Fibroblast of pulmonary artery (primary cell): ENCODE measurements at regions not wholly inside any gene's neighbourhood (a gene's known extent, or its start where the extent isn't known, plus 50 kb on each side); places are given as distances from the start of the nearest gene placed in this dataset.
A peak's percentile ranks its signal among the peaks of the same experiment; 100 is the strongest.

Source experiments
- DNase-seq: peaks from one replicate; pipeline ENCODE4 v3.0.0-alpha.2; 2010; ENCODE audit warnings: low read depth
- H3K4me3 ChIP-seq: replicated peaks from 2 replicates; pipeline ENCODE4 v1.5.1; 2011; ENCODE audit warnings: low read depth, mild to moderate bottlenecking, control low read depth, low read length, moderate library complexity
- CTCF ChIP-seq: IDR thresholded peaks from 2 replicates; pipeline ENCODE4 v1.5.1; 2011; ENCODE audit warnings: mild to moderate bottlenecking, control low read depth, low read length, inconsistent platforms; ENCODE audit errors: missing control alignments

GRCh38 chr11:29026286-29026685 lies 918.1 kb downstream of the METTL15 start:
- DNase-seq: no peak
- H3K4me3 ChIP-seq: no peak overlapping the region
- TF ChIP-seq CTCF: no peak

GRCh38 chr11:29025001-29025400 lies 916.8 kb downstream of the METTL15 start:
- no peak for TF ChIP-seq CTCF
- peak; percentile 24 for DNase-seq
- no peak overlapping the region for H3K4me3 ChIP-seq

- no peak overlapping the region for H3K4me3 ChIP-seq
Measured at GRCh38 chr11:29024386-29024785, 916.2 kb downstream of the METTL15 start.

GRCh38 chr11:29023761-29024160 lies 915.6 kb downstream of the METTL15 start:
- no peak for TF ChIP-seq CTCF
- DNase-seq: no peak
- no peak overlapping the region for H3K4me3 ChIP-seq

More at GRCh38 chr11:29024386-29024785, 916.2 kb downstream of the METTL15 start:
- DNase-seq: no peak
- TF ChIP-seq CTCF: no peak

- DNase-seq: no peak
- TF ChIP-seq CTCF: no peak
- H3K4me3 ChIP-seq: no peak overlapping the region
Measured at GRCh38 chr11:29022676-29023075, 914.5 kb downstream of the METTL15 start.

GRCh38 chr11:29019960-29020683 lies 911.9 kb downstream of the METTL15 start:
- peak; percentile 68 for DNase-seq
- peak; percentile 63 for TF ChIP-seq CTCF
- H3K4me3 ChIP-seq: no peak overlapping the region

GRCh38 chr11:29018631-29019030 lies 910.4 kb downstream of the METTL15 start:
- peak; percentile 93 for DNase-seq
- TF ChIP-seq CTCF: peak; percentile 7
- no peak overlapping the region for H3K4me3 ChIP-seq
